H1 (cell line): ENCODE measurements at regions not wholly inside any gene's neighbourhood (a gene's known extent, or its start where the extent isn't known, plus 50 kb on each side); places are given as distances from the start of the nearest gene placed in this dataset.

ENCODE experiments used
- CHD2 ChIP-seq: IDR thresholded peaks from 2 replicates; pipeline ENCODE4 v1.6.1; 2012; ENCODE audit warnings: low read length, improper control_type of control experiment
- CTBP2 ChIP-seq: IDR thresholded peaks from 2 replicates; pipeline ENCODE4 v1.7.0; 2011; ENCODE audit warnings: borderline replicate concordance, mild to moderate bottlenecking, moderate library complexity, mixed read lengths, low read length; ENCODE audit not compliant: insufficient read depth, insufficient read length
- TCF12 ChIP-seq: IDR thresholded peaks from 2 replicates; pipeline ENCODE4 v1.6.1; 2011; ENCODE audit warnings: low read depth, mild to moderate bottlenecking, low read length
- ZNF274 ChIP-seq: IDR thresholded peaks from 2 replicates; pipeline ENCODE4 v1.7.0; 2012; ENCODE audit warnings: low read length, borderline replicate concordance; ENCODE audit errors: extremely low read depth

GRCh38 chr21:28256837-28257236 is 735.8 kb downstream of the LTN1 start (continued):
- no peak for TF ChIP-seq TCF12
- TF ChIP-seq CHD2 = no peak
- no peak for TF ChIP-seq ZNF274
- TF ChIP-seq CTBP2 = no peak
